ENCODE measurements at regions not wholly inside any gene's neighbourhood (a gene's known extent, or its start where the extent isn't known, plus 50 kb on each side); places are given as distances from the start of the nearest gene placed in this dataset.

- TF ChIP-seq CTCF (IDR thresholded peaks at IDR 0.05; ENCODE audit: low read depth, low read length, missing control alignments) = no peak
- no peak for DNase-seq (ENCODE audit: low read depth)
- no peak overlapping the region for H3K4me3 ChIP-seq (ENCODE audit: low read depth, low read length)
Observed at GRCh38 chr22:48951836-48952235, 875.8 kb downstream of the BRD1 start.

GRCh38 chr22:48950151-48950915 lies 877.3 kb downstream of the BRD1 start:
- no peak for DNase-seq (ENCODE audit: low read depth)
- TF ChIP-seq CTCF (IDR thresholded peaks at IDR 0.05; ENCODE audit: low read depth, low read length, missing control alignments) = no peak
- H3K4me3 ChIP-seq (ENCODE audit: low read depth, low read length) = no peak overlapping the region

GRCh38 chr22:48949375-48950149 lies 878.1 kb downstream of the BRD1 start:
- no peak overlapping the region for H3K4me3 ChIP-seq (ENCODE audit: low read depth, low read length)
- no peak for DNase-seq (ENCODE audit: low read depth)
- no peak for TF ChIP-seq CTCF (IDR thresholded peaks at IDR 0.05; ENCODE audit: low read depth, low read length, missing control alignments)

- TF ChIP-seq CTCF (IDR thresholded peaks at IDR 0.05; ENCODE audit: low read depth, low read length, missing control alignments) = no peak
- no peak for DNase-seq (ENCODE audit: low read depth)
- no peak overlapping the region for H3K4me3 ChIP-seq (ENCODE audit: low read depth, low read length)
Observed at GRCh38 chr22:48948575-48949170, 879.0 kb downstream of the BRD1 start.

- no peak for TF ChIP-seq CTCF (IDR thresholded peaks at IDR 0.05; ENCODE audit: low read depth, low read length, missing control alignments)
- no peak for DNase-seq (ENCODE audit: low read depth)
- no peak overlapping the region for H3K4me3 ChIP-seq (ENCODE audit: low read depth, low read length)
Observed at GRCh38 chr22:48947636-48948035, 880.0 kb downstream of the BRD1 start.

- H3K4me3 ChIP-seq (ENCODE audit: low read depth, low read length) = no peak overlapping the region
- DNase-seq (ENCODE audit: low read depth) = no peak
- TF ChIP-seq CTCF (IDR thresholded peaks at IDR 0.05; ENCODE audit: low read depth, low read length, missing control alignments) = no peak
Observed at GRCh38 chr22:48945621-48946458, 881.8 kb downstream of the BRD1 start.
